H4 (cell line): ENCODE measurements at regions not wholly inside any gene's neighbourhood (a gene's known extent, or its start where the extent isn't known, plus 50 kb on each side); places are given as distances from the start of the nearest gene placed in this dataset.
"Not testable (repeated sequence)": the region's sequence is repeated elsewhere in the genome, so short reads cannot be mapped to it uniquely, and the experiment has no call there.

Experiments used
- DNase-seq: peaks from one replicate; pipeline ENCODE4 v3.0.0-alpha.2; 2015; ENCODE audit warnings: low spot score

DNA sequence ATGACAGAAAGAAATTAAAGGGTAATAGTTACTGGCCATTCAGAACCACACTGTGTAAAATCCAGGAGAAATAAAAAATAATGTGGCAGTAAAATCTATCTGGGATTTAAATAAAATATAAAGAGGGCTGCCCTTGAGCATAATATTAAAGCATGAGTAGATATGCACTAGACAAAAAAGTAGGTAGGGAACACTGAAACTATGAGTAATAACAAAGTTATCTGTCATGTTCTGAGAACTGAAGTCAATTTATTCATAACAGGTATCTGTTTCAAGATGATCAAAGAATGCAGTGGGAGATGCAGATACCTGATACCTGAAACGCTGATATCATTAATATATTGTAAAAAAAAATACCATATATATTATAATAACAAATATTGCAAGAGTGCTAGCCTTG, 1672.0 kb downstream of the SLITRK5 start:
- DNase-seq: no peak

- no peak for DNase-seq
Measured at GRCh38 chr13:89352384-89352783, 1681.2 kb downstream of the SLITRK5 start.

DNA sequence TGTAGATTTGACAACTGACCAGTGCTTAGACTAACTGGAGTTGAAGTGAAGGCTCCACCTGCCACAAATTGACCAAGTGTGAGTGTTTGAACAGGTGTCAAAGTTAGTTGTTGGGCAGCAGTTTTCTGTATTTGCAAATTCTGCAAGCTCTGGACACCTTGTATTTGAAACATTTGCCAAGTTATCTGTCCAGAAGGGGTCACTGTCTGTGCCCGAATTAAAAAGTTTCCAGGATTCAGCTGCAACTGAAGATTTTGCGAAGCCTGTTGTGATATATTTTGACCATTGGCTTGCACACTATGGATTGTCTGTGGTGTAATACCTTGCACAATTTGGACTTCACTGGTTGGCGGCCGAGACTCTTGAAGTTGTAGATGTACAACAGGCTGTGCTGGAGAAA, 1690.7 kb downstream of the SLITRK5 start:
- no peak for DNase-seq

DNA sequence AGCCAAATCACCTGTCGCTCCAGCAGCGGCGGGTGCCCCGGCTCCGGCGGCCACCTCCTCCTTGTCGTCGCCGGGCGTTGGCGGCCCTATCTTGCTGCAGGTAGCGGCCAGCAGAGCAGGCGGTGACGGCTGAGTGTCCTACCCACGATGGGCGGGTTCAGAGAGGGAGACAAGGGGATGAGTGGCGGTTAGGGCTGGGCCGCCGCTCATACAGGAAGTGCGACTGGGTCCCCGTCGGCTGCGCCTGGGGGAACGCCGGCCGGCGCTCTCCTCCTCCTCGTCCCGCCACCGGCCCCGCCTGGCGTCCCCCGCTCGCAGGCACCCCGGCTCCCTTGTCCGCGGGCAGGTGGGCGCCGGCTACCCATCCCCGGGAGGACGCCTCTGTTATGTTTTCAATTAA, 1692.0 kb downstream of the SLITRK5 start:
- DNase-seq: no peak

DNA sequence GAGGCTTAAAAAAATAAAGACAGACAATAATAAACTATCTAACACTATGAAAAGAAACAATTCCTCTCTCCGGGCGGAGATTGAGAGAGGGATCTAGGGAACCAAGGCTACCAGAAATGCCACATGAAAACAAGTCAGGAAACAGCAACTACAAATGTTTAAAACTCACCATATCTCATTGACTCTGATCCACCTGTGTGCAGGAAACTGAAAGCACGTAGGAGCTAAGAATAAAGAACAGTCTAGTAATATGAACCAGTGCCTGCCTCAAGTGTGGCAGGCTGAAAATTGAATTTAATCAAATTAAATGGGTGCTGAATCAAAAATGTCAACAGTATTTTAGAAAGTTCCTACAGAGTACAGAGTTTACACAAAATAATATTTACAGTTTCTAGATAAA, 1701.0 kb downstream of the SLITRK5 start:
- no peak for DNase-seq

DNA sequence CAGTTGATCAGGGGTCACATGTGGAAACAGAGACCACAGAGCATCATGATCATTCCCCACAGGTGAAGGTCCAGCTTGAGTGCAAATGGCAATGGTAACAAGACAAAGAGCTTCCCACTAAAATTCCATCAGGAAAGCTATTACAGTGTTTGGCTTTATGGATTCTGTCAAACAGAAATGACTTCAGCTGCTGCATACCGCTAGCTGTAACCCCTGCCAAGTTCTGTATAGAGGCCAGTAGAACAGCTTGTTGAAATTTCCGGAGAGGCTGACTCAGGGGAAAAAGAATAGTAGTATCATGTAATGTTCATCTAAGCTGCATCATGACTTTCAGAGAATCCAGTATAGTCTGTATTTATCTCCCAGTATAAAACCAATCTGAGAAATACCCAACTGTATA, 1704.7 kb downstream of the SLITRK5 start:
- DNase-seq: no peak

DNA sequence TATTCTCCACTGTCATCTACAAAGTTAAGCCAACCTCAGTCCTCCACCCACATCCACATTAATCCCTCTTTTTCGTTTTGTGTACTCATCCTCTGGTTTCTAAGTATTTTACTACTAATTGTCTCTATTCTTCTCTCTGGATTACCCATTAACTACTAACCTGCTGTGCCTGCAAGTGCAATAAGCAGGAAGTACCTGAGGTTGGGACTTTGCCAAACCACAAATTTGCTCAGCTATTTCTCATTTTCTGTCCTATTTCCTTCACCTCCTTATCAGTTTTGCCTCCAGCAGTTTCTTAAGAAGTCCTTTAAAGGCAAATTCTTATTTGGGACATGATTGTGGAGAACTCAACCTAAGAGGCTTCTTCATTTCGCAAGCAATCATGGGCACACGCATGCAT, 1708.9 kb downstream of the SLITRK5 start:
- no peak for DNase-seq

- DNase-seq: no peak
Measured at GRCh38 chr13:89382981-89383380, 1711.8 kb downstream of the SLITRK5 start.

- DNase-seq: no peak
Measured at GRCh38 chr13:89383891-89384290, 1712.7 kb downstream of the SLITRK5 start.

GRCh38 chr13:89393758-89394304, 1722.7 kb downstream of the SLITRK5 start:
- no peak for DNase-seq

GRCh38 chr13:89401264-89401675, 1730.1 kb downstream of the SLITRK5 start:
- DNase-seq: peak; percentile 63

- DNase-seq: no peak
Measured at GRCh38 chr13:89402211-89402610, 1731.0 kb downstream of the SLITRK5 start.

GRCh38 chr13:89406096-89406495, 1734.9 kb downstream of the SLITRK5 start:
- DNase-seq: not testable (repeated sequence)

- no peak for DNase-seq
Measured at GRCh38 chr13:89407357-89407756, 1736.2 kb downstream of the SLITRK5 start.

DNA sequence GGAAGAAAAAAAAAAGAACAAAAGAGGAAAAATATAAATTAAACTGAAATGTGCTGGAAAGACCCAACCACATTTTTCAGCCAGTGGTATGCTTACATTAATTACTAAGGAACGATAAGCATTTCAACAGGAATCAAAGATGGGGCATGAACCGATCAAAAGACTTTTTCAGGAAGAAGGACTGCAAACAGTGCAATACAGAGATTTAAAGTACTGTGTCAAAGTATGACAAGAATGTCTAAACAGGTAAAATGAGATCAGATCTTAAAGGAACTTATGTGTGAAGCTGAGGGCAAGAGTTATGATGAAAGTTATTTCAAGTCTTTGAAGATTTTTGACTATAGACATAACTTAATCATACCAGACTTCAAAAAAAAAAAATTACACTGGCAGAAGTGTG, 1761.8 kb downstream of the SLITRK5 start:
- no peak for DNase-seq

DNA sequence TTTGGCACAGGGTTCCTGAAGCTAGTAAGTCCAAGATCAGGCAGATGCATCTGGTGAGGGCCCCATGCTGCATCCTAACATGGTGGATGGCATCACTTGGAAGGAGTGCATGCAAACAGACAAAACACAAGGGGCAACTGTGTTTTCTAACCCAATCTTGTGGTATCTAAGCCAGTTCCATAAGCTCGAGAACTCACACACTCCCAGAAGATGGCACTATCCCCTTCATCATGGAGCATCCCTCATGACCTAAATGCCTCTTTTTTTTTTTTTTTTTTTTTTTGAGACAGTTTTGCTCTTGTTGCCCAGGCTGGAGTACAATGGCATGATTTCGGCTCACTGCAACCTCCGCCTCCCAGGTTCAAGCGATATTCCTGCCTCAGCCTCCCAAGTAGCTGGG, 1763.5 kb downstream of the SLITRK5 start:
- not testable (repeated sequence) for DNase-seq

GRCh38 chr13:89454681-89455080, 1783.5 kb downstream of the SLITRK5 start:
- DNase-seq: no peak

DNA sequence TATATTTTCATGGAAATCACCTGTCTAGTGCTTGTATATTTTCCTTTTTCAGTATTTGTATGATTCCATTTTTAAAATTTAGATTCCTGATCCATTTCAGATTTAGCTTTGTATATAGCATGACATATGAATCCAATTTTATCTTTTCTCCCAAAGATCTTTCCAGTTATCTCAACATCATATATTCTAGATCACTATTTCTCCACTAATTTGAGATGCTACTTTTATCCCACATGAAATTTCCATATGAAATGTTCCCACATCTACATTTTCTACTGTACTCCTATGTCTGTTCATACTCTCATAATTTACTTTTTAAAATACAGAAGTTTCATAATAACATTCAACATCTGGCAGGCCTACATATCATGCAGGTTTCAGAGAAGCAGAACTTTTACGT, 1784.1 kb downstream of the SLITRK5 start:
- no peak for DNase-seq

DNA sequence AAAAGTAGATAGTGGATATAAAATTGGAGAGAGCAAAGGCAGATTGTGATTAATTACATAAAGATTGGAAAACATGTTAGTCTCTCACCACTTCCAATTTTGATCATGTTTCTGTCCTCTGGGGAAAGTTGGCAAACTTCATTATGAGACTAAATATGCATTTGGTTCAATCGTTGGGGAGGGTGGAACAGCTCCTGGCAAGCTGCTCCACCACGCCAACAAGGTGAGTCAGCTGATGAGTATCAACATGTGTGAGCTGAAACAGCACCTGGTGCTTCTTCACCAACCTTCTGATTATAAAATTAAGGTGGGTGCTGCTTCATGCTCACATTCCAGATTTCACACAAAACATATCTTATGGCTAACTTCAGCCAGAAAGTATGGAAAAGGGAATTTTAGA, 1784.6 kb downstream of the SLITRK5 start:
- no peak for DNase-seq

GRCh38 chr13:89457977-89458376, 1786.8 kb downstream of the SLITRK5 start:
- peak; percentile 30 for DNase-seq

DNA sequence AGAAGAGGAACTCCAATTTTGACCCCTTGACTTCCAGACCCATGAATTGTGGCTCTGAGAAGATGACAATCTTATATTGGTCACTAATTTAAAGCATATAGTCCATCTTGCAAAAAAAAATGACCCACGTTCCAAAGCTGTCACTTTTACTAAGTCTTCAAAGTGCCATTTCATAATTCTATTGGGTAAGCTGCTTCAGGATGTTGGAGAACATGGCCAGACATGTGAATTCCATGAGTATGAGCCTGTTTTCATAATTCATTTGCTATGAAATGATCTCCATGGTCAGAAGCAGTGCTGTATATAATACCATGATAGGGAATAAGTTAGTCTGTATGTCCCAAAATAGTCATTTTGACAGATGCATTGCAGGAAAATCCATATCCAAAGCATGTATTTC, 1787.3 kb downstream of the SLITRK5 start:
- DNase-seq: no peak

- not testable (repeated sequence) for DNase-seq
Measured at GRCh38 chr13:89460895-89461294, 1789.7 kb downstream of the SLITRK5 start.

GRCh38 chr13:89465366-89465765, 1794.2 kb downstream of the SLITRK5 start:
- peak; percentile 4 for DNase-seq

GRCh38 chr13:89468081-89468480, 1796.9 kb downstream of the SLITRK5 start:
- no peak for DNase-seq

DNA sequence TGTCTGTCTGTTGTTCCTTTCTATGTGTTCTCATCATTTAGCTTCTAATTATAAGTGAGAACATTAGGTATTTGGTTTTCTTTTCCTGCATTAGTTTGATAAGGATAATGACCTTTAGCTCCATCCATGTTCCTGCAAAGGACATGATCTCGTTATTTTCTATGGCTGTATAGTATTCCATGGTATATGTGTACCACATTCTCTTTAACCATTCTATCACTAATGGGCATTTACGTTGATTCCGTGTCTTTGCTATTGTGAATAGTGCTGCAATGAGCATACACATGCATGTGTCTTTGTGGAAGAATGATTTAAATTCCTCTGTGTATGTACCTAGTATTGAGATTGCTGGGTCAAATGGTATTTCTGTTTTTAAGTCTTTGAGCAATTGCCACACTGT, 1799.7 kb downstream of the SLITRK5 start:
- no peak for DNase-seq
